H1 (cell line): ENCODE measurements at regions not wholly inside any gene's neighbourhood (a gene's known extent, or its start where the extent isn't known, plus 50 kb on each side); places are given as distances from the start of the nearest gene placed in this dataset.

Experiments
- CTCF ChIA-PET: fragments of 300-600 bp; sonication (Branson Sonifier 250); formaldehyde crosslinking; loops from one replicate; lab custom pipeline; 2021; ENCODE audit not compliant: partially characterized antibody; lab: Charles Lee
- POLR2A ChIA-PET: fragments of 300-600 bp; sonication (Branson Sonifier 250); formaldehyde crosslinking; loops from one replicate; lab custom pipeline; 2021; ENCODE audit warnings: inconsistent platforms; ENCODE audit not compliant: partially characterized antibody; lab: Charles Lee
- DNase-seq, 2 experiments: peaks; one replicate each; pipeline versions ENCODE4 v3.0.0 to v3.0.0-alpha.2; 2010 to 2022; ENCODE audit warnings: low spot score in 2 of 2, low read depth in 1 of 2, mixed read lengths in 1 of 2
- FAIRE-seq: peaks from 2 replicates; lab custom pipeline; 2011; peaks lifted over from hg19 to GRCh38; lab: Jason Lieb, UNC
- H2AFZ ChIP-seq: 2 replicates; pipeline ENCODE4 v1.8.1; 2012; ENCODE audit warnings: low read length, inconsistent platforms
- H2AK5ac ChIP-seq: 2 replicates; pipeline ENCODE4 v1.6.1; 2013; ENCODE audit warnings: low read depth, low read length
- H2BK120ac ChIP-seq: replicated peaks from 2 replicates; pipeline ENCODE3; 2013; ENCODE audit warnings: low read depth, low read length, inconsistent platforms
- H2BK12ac ChIP-seq: 2 replicates; pipeline ENCODE4 v1.6.1; 2013; ENCODE audit warnings: low read depth, low read length
- H2BK15ac ChIP-seq: 2 replicates; pipeline ENCODE4 v1.6.1; 2013; ENCODE audit warnings: low read length
- H2BK20ac ChIP-seq: 2 replicates; pipeline ENCODE4 v1.6.1; 2013; ENCODE audit warnings: low read length
- H2BK5ac ChIP-seq: 2 replicates; pipeline ENCODE4 v1.6.1; 2013; ENCODE audit warnings: low read depth, low read length
- H3K14ac ChIP-seq: 2 replicates; pipeline ENCODE4 v1.6.1; 2013; ENCODE audit warnings: inconsistent platforms; ENCODE audit not compliant: insufficient read length
- H3K18ac ChIP-seq: 2 replicates; pipeline ENCODE4 v1.6.1; 2013; ENCODE audit warnings: low read length; ENCODE audit errors: extremely low read depth
- H3K23ac ChIP-seq: 2 replicates; pipeline ENCODE4 v1.6.1; 2013; ENCODE audit warnings: inconsistent platforms; ENCODE audit not compliant: insufficient read length
- H3K23me2 ChIP-seq: 2 replicates; pipeline ENCODE4 v1.6.1; 2013; ENCODE audit warnings: low read depth, low read length
- H3K27ac ChIP-seq: 2 replicates; pipeline ENCODE4 v1.6.1; 2011; ENCODE audit warnings: low read depth, low read length, inconsistent platforms
- H3K27me3 ChIP-seq, 4 experiments: replicated peaks in 1 of 4; 1 replicate in 1 of 4; 2 replicates in 3 of 4; pipeline versions ENCODE4 v1.6.1 to v1.8.1; 2011 to 2013; ENCODE audit warnings: low read length in 3 of 4, mild to moderate bottlenecking in 3 of 4, inconsistent platforms in 2 of 4, mixed read lengths in 2 of 4, moderate library complexity in 1 of 4; ENCODE audit not compliant: control insufficient read depth in 3 of 4, insufficient read depth in 3 of 4; ENCODE audit errors: extremely low read depth in 1 of 4
- H3K36me3 ChIP-seq, 4 experiments: 2 replicates each; pipeline versions ENCODE4 v1.6.1 to v1.8.1; 2011 to 2013; ENCODE audit warnings: mild to moderate bottlenecking in 4 of 4, low read length in 3 of 4, moderate library complexity in 2 of 4, control low read depth in 1 of 4, inconsistent platforms in 1 of 4; ENCODE audit not compliant: insufficient read depth in 4 of 4, control insufficient read depth in 2 of 4
- H3K4ac ChIP-seq: replicated peaks from 2 replicates; pipeline ENCODE3; 2013; ENCODE audit warnings: low read length, low read depth, mixed read lengths, inconsistent platforms; ENCODE audit not compliant: insufficient read length
- H3K4me1 ChIP-seq, 4 experiments: replicated peaks in 1 of 4; 1 replicate in 1 of 4; 2 replicates in 3 of 4; pipeline versions ENCODE4 v1.6.1 to v1.8.1; 2011 to 2013; ENCODE audit warnings: low read length in 3 of 4, inconsistent platforms in 2 of 4, mixed read lengths in 1 of 4; ENCODE audit not compliant: insufficient read depth in 4 of 4, control insufficient read depth in 3 of 4
- H3K4me2 ChIP-seq, 2 experiments: 2 replicates each; pipeline versions ENCODE4 v1.6.1 to v1.8.1; 2011 to 2013; ENCODE audit warnings: low read depth in 2 of 2, low read length in 2 of 2, control low read depth in 1 of 2, inconsistent platforms in 1 of 2, mild to moderate bottlenecking in 1 of 2; ENCODE audit not compliant: insufficient read depth in 1 of 2
- H3K4me3 ChIP-seq, 4 experiments: fragments of 200-600, 300-600 bp in 1 of 4; sonication (generic), shearing (Covaris generic), sonication (Bioruptor Twin) in 1 of 4; 2 replicates each; pipeline versions ENCODE4 v1.5.1 to v1.8.1; 2011 to 2016; ENCODE audit warnings: low read length in 4 of 4, low read depth in 3 of 4, control low read depth in 2 of 4, inconsistent platforms in 2 of 4, mild to moderate bottlenecking in 2 of 4, mixed read lengths in 1 of 4, moderate library complexity in 1 of 4; ENCODE audit not compliant: insufficient read depth in 2 of 4; ENCODE audit errors: extremely low read depth in 1 of 4
- H3K56ac ChIP-seq: replicated peaks from 2 replicates; pipeline ENCODE3; 2013; ENCODE audit warnings: low read depth, mild to moderate bottlenecking, mixed read lengths, low read length, inconsistent platforms; ENCODE audit not compliant: insufficient read length
- H3K79me1 ChIP-seq: 2 replicates; pipeline ENCODE4 v1.6.1; 2013; ENCODE audit warnings: low read depth, low read length, control low read depth
- H3K79me2 ChIP-seq, 2 experiments: 2 replicates each; pipeline versions ENCODE4 v1.6.1 to v1.8.1; 2012 to 2013; ENCODE audit warnings: low read length in 2 of 2, mild to moderate bottlenecking in 2 of 2, inconsistent platforms in 1 of 2; ENCODE audit not compliant: insufficient read depth in 2 of 2, control insufficient read depth in 1 of 2
- H3K9ac ChIP-seq, 4 experiments: replicated peaks in 1 of 4; 1 replicate in 1 of 4; 2 replicates in 3 of 4; pipeline versions ENCODE4 v1.6.1 to v1.8.1; 2011 to 2013; ENCODE audit warnings: low read depth in 3 of 4, low read length in 3 of 4, control low read depth in 2 of 4, mild to moderate bottlenecking in 2 of 4, moderate library complexity in 2 of 4, inconsistent platforms in 1 of 4; ENCODE audit errors: extremely low read depth in 1 of 4
- H3K9me3 ChIP-seq, 2 experiments: 2 replicates each; pipeline versions ENCODE4 v1.6.1 to v1.8.1; 2012 to 2013; ENCODE audit warnings: mild to moderate bottlenecking in 2 of 2, moderate library complexity in 2 of 2, control low read depth in 1 of 2, inconsistent platforms in 1 of 2, low read depth in 1 of 2, low read length in 1 of 2, mixed read lengths in 1 of 2; ENCODE audit not compliant: insufficient read depth in 2 of 2
- H4K20me1 ChIP-seq, 2 experiments: replicated peaks in 1 of 2; 2 replicates each; pipeline versions ENCODE3 to v1.8.1; 2011 to 2013; ENCODE audit warnings: inconsistent platforms in 2 of 2, low read length in 2 of 2, mild to moderate bottlenecking in 1 of 2; ENCODE audit not compliant: insufficient read depth in 2 of 2, control insufficient read depth in 1 of 2
- H4K5ac ChIP-seq: 2 replicates; pipeline ENCODE4 v1.6.1; 2013; ENCODE audit warnings: low read length, low read depth, mixed read lengths, inconsistent platforms; ENCODE audit not compliant: insufficient read length
- H4K8ac ChIP-seq: 2 replicates; pipeline ENCODE4 v1.8.0; 2013; ENCODE audit warnings: mild to moderate bottlenecking, moderate library complexity, low read length, inconsistent platforms; ENCODE audit not compliant: insufficient read depth; ENCODE audit errors: extremely low read depth
- H4K91ac ChIP-seq: replicated peaks from 2 replicates; pipeline ENCODE3; 2013; ENCODE audit warnings: low read length, mixed read lengths, inconsistent platforms; ENCODE audit not compliant: insufficient read length
- BACH1 ChIP-seq: IDR thresholded peaks from 2 replicates; pipeline ENCODE4 v1.6.1; 2012; ENCODE audit warnings: low read length, improper control_type of control experiment
- E2F6 ChIP-seq: IDR thresholded peaks from 2 replicates; pipeline ENCODE4 v1.6.1; 2012; ENCODE audit warnings: inconsistent platforms
- HDAC2 ChIP-seq, 2 experiments: fragments of 300-600 bp in 1 of 2; sonication (generic) in 1 of 2; IDR thresholded peaks; 2 replicates each; pipeline ENCODE4 v1.6.1; 2011 to 2012; ENCODE audit warnings: low read depth in 2 of 2, low read length in 2 of 2, mild to moderate bottlenecking in 2 of 2, moderate library complexity in 2 of 2, borderline replicate concordance in 1 of 2, inconsistent platforms in 1 of 2
- JUND ChIP-seq: IDR thresholded peaks from 2 replicates; pipeline ENCODE4 v1.6.1; 2011; ENCODE audit warnings: mild to moderate bottlenecking, improper control_type of control experiment, low read length
- POU5F1 ChIP-seq: IDR thresholded peaks from 2 replicates; pipeline ENCODE4 v1.6.1; 2011; ENCODE audit warnings: low read depth, mild to moderate bottlenecking, low read length, moderate library complexity
- RNF2 ChIP-seq: fragments of 200-900, 300-1000 bp; sonication (generic); IDR thresholded peaks from 2 replicates; pipeline ENCODE4 v1.7.1; 2016; ENCODE audit warnings: borderline replicate concordance, low read depth, mild to moderate bottlenecking, antibody characterized with exemption, low read length; ENCODE audit not compliant: poor library complexity, severe bottlenecking; ENCODE audit errors: missing control alignments
- SAP30 ChIP-seq: fragments of 300-600 bp; sonication (generic); IDR thresholded peaks from 2 replicates; pipeline ENCODE4 v1.7.1; 2012; ENCODE audit warnings: low read length, moderate library complexity, mild to moderate bottlenecking, inconsistent platforms; ENCODE audit not compliant: insufficient read depth, insufficient replicate concordance
- SP1 ChIP-seq: IDR thresholded peaks from 2 replicates; pipeline ENCODE4 v1.6.1; 2011; ENCODE audit warnings: low read depth, low read length
- SRF ChIP-seq: IDR thresholded peaks from 2 replicates; pipeline ENCODE4 v1.6.1; 2011; ENCODE audit warnings: mild to moderate bottlenecking, low read depth, low read length, moderate library complexity
- TBP ChIP-seq: IDR thresholded peaks from 2 replicates; pipeline ENCODE4 v1.6.1; 2011; ENCODE audit warnings: low read depth, low read length, improper control_type of control experiment
- WGBS, 2 experiments: shearing (Covaris generic) in 1 of 2; methylation state at CpG; one replicate each; pipeline versions ENCODE4 v1.1.6 to v1.1.7; 2013 to 2015; ENCODE audit warnings: low lambda C conversion rate in 2 of 2, mixed read lengths in 2 of 2, inconsistent platforms in 1 of 2, low coverage in 1 of 2, missing lambda C conversion rate in 1 of 2; ENCODE audit not compliant: insufficient replicate concordance in 2 of 2, insufficient coverage in 1 of 2, insufficient read length in 1 of 2; ENCODE audit errors: extremely low coverage in 1 of 2, missing lambda C conversion rate in 1 of 2; 5-methylcytosine and 5-hydroxymethylcytosine counted together
- TF ChIP-seq, protein P1 (sequence below), 3 experiments: IDR thresholded peaks; 1 replicate in 2 of 3; 2 replicates in 1 of 3; pipeline versions ENCODE4 v1.5.1 to v1.6.1; 2011; ENCODE audit warnings: low read length in 3 of 3, mild to moderate bottlenecking in 3 of 3, inconsistent platforms in 2 of 3, low read depth in 1 of 3, moderate library complexity in 1 of 3; ENCODE audit not compliant: insufficient read depth in 1 of 3; ENCODE audit errors: control extremely low read depth in 1 of 3

- no peak overlapping the region for H2BK120ac ChIP-seq
- H4K20me1 ChIP-seq: no peaks in the 10 kb centered on the region
- H2AK5ac ChIP-seq: no peak overlapping the region
- no peak overlapping the region for H3K18ac ChIP-seq
- no peaks in the 10 kb centered on the region for H3K23me2 ChIP-seq
- DNase-seq (no peak), FAIRE-seq (no peak)
- H2BK15ac ChIP-seq: no peak overlapping the region
- no peak overlapping the region for H3K56ac ChIP-seq
- POLR2A ChIA-PET: no interaction called here
- H3K4ac ChIP-seq: no peak overlapping the region
- WGBS, 2 experiments: 95% methylated on average over 3 of the region's 3 CpGs; no CpG with 5 or more reads in 1 of the 2 experiments
- H3K4me2 ChIP-seq: no peak overlapping the region
- H2BK12ac ChIP-seq: no peak overlapping the region
- H2BK20ac ChIP-seq: no peak overlapping the region
- no peaks in the 10 kb centered on the region for H3K36me3 ChIP-seq
- no peak overlapping the region for H3K27ac ChIP-seq
- peaks cover 0 to 6% of the 10 kb centered on the region in 2 experiments; a peak in 2 of 4 replicates for H3K9me3 ChIP-seq
- no peak overlapping the region for H2AFZ ChIP-seq
- H3K79me2 ChIP-seq: no peaks in the 10 kb centered on the region
- H4K8ac ChIP-seq: no peak overlapping the region
- H4K91ac ChIP-seq: no peak overlapping the region
- H3K79me1 ChIP-seq: no peaks in the 10 kb centered on the region
- no peak overlapping the region for H3K4me3 ChIP-seq
- H3K27me3 ChIP-seq: no peaks in the 10 kb centered on the region
- H4K5ac ChIP-seq: no peak overlapping the region
- H3K9ac ChIP-seq: no peak overlapping the region
- H3K4me1 ChIP-seq: no peaks in the 10 kb centered on the region
- no peak overlapping the region for H3K14ac ChIP-seq
- CTCF ChIA-PET: no interaction called here
- H2BK5ac ChIP-seq: no peak overlapping the region
- H3K23ac ChIP-seq: no peak overlapping the region
- no peak for TF ChIP-seq RNF2
- TF ChIP-seq SP1: no peak
- no peak for TF ChIP-seq POU5F1
- no peak for TF ChIP-seq HDAC2 (IDR thresholded peaks at IDR 0.05; ENCODE audit: borderline replicate concordance in 1 of 2, low read depth in 2 of 2, low read length in 2 of 2)
- no peak for TF ChIP-seq SRF
- no peak for TF ChIP-seq JUND
- TF ChIP-seq TBP: no peak
- no peak for TF ChIP-seq SAP30
- TF ChIP-seq, protein P1, sequence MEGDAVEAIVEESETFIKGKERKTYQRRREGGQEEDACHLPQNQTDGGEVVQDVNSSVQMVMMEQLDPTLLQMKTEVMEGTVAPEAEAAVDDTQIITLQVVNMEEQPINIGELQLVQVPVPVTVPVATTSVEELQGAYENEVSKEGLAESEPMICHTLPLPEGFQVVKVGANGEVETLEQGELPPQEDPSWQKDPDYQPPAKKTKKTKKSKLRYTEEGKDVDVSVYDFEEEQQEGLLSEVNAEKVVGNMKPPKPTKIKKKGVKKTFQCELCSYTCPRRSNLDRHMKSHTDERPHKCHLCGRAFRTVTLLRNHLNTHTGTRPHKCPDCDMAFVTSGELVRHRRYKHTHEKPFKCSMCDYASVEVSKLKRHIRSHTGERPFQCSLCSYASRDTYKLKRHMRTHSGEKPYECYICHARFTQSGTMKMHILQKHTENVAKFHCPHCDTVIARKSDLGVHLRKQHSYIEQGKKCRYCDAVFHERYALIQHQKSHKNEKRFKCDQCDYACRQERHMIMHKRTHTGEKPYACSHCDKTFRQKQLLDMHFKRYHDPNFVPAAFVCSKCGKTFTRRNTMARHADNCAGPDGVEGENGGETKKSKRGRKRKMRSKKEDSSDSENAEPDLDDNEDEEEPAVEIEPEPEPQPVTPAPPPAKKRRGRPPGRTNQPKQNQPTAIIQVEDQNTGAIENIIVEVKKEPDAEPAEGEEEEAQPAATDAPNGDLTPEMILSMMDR (IDR thresholded peaks at IDR 0.05; ENCODE audit: control extremely low read depth in 1 of 3, insufficient read depth in 1 of 3, low read depth in 1 of 3, low read length in 3 of 3): no peak
- no peak for TF ChIP-seq BACH1
- TF ChIP-seq E2F6: no peak
These were observed 1951.7 kb upstream of the LRRTM1 start for GRCh38 chr2:82256288-82256687.
